Type B pancreatic cell (in vitro differentiated cells): ENCODE measurements at regions not wholly inside any gene's neighbourhood (a gene's known extent, or its start where the extent isn't known, plus 50 kb on each side); places are given as distances from the start of the nearest gene placed in this dataset.
A peak's percentile ranks its signal among the peaks of the same experiment; 100 is the strongest.

Experiments
- DNase-seq: peaks from one replicate; pipeline ENCODE4 v3.0.0; 2021; ENCODE audit warnings: mixed read lengths; ENCODE audit not compliant: unreplicated experiment; ENCODE audit errors: extremely low spot score
- H3K27ac Mint-ChIP-seq: 2 replicates; pipeline ENCODE4 v1.8.0; 2021; ENCODE audit warnings: mild to moderate bottlenecking, mixed read lengths
- H3K27me3 Mint-ChIP-seq: 2 replicates; pipeline ENCODE4 v1.8.0; 2021; ENCODE audit warnings: mixed read lengths
- H3K36me3 Mint-ChIP-seq: 2 replicates; pipeline ENCODE4 v1.8.0; 2021; ENCODE audit warnings: mixed read lengths
- H3K4me1 Mint-ChIP-seq: one replicate; pipeline ENCODE4 v1.8.0; 2021; ENCODE audit warnings: mixed read lengths; ENCODE audit not compliant: unreplicated experiment
- H3K4me3 Mint-ChIP-seq: 2 replicates; pipeline ENCODE4 v1.8.0; 2021; ENCODE audit warnings: mild to moderate bottlenecking, mixed read lengths
- H3K9me3 Mint-ChIP-seq: 2 replicates; pipeline ENCODE4 v1.8.0; 2021; ENCODE audit warnings: mixed read lengths
- TF ChIP-seq, protein P1 (sequence below): fragments of 200-600 bp; sonication (generic); conservative IDR thresholded peaks from 2 replicates; pipeline ENCODE4 v1.5.0; 2021; ENCODE audit warnings: antibody characterized with exemption, mild to moderate bottlenecking

DNA sequence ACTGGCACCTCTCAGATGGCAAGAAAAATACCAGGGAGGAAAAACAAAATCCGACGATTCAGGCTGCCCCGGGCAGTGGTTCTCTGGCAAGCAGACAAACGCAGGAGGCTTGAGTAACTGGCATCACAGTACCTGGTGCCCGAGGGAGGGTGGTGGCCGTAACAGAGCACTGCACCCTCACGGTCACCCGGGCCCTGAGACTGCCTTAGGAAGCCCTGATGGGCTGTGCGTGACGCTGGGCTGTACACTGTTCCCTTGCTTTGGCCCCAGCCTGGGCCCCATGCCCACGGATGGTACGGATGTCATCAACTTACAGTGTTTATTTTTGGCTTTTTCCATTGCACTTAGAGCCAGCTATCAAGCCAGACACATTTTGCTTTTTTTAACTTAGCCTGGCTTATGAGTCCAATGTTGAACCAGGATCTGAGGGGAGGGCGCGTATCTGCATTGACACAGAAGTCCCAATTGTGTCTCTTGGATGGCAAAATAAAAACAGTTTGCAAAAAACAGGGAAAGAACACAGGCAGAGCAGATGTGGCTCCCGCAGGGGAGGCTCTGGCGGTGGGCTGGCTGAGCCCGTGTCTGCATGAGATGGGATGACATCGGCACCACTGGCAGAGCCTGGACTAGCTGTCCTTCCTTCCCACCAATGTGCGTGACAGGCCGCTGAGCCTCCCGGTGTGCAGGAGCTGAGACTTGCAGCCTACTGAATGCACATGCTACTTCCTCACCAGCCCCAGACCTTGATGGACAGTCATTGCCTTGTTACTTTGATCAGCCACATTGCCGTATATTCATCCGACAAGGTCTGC is 287.7 kb downstream of the FOXL1 start:
- H3K9me3 Mint-ChIP-seq, result no peaks in the 10 kb centered on the region
- DNase-seq, result no peak
- TF ChIP-seq, protein P1, sequence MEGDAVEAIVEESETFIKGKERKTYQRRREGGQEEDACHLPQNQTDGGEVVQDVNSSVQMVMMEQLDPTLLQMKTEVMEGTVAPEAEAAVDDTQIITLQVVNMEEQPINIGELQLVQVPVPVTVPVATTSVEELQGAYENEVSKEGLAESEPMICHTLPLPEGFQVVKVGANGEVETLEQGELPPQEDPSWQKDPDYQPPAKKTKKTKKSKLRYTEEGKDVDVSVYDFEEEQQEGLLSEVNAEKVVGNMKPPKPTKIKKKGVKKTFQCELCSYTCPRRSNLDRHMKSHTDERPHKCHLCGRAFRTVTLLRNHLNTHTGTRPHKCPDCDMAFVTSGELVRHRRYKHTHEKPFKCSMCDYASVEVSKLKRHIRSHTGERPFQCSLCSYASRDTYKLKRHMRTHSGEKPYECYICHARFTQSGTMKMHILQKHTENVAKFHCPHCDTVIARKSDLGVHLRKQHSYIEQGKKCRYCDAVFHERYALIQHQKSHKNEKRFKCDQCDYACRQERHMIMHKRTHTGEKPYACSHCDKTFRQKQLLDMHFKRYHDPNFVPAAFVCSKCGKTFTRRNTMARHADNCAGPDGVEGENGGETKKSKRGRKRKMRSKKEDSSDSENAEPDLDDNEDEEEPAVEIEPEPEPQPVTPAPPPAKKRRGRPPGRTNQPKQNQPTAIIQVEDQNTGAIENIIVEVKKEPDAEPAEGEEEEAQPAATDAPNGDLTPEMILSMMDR, result no peak
- H3K4me1 Mint-ChIP-seq, result peaks cover 30% of the 10 kb centered on the region
- no peak overlapping the region for H3K27ac Mint-ChIP-seq
- no peak overlapping the region for H3K4me3 Mint-ChIP-seq
- H3K27me3 Mint-ChIP-seq, result peaks cover 27% of the 10 kb centered on the region
- no peaks in the 10 kb centered on the region for H3K36me3 Mint-ChIP-seq

DNA sequence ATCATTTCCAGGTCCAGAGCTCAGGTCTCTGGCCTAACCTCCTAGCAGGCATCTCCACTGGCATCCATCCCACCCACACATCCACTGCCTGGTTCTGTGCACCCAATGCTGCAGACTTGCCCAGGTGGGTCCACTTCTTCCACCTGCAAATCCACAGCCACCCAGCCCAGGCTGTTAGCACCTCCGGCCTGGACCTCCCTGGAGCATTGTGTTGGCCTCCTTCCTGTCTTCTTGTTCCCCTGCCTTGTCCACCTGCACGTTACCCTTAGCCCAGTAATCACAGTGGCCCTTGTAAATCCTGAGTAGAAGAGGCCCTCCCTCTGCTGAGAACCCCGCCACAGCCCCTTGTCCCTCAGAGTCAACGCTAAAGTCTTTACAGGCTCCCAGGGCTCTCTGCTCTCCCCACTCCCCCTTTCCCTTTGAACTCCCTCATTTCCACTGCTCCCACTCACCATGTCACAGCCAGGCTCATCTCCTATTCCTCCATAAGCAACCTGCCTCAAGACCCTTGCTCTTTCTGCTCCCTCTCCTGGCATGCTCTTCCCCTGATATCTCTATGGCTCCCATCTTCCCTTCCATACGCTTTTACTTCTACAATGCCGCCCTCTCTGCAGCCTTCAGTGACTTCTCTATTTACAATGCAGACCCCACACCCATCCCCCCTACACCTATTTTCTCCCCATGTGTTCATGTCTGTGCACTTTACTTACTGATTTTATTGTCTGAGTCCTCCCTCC is 288.8 kb downstream of the FOXL1 start:
- Mint-ChIP-seq H3K4me1 (peaks cover 30% of the 10 kb centered on the region), H3K36me3 (no peaks in the 10 kb centered on the region), H3K4me3 (no peak overlapping the region), H3K9me3 (no peaks in the 10 kb centered on the region), H3K27me3 (peaks cover 31% of the 10 kb centered on the region), H3K27ac (no peak overlapping the region)
- no peak for DNase-seq
- TF ChIP-seq, protein P1, result no peak

DNA sequence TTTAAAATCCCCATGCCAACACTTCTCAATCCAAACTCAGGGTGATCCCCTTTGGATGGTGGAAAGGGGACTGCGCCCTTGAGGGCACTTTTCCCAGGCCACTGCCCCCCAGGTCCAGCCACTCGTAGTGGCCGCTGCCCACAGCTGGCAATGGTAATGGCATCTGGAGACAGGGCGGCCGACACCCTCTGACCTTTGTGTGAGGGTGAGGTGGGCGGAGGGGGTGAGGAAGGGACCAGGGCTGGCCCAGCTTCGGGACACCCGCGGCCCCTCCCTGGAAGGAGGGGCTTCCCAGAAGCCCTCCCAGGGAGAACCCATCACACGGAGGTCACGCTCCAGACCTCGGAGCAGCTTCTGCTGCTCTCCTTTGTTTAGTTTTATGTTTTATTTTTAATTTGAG is 289.7 kb downstream of the FOXL1 start:
- peaks cover 4% of the 10 kb centered on the region for H3K36me3 Mint-ChIP-seq
- H3K4me3 Mint-ChIP-seq, result no peak overlapping the region
- no peaks in the 10 kb centered on the region for H3K9me3 Mint-ChIP-seq
- peak overlapping the region; percentile 18 for H3K27ac Mint-ChIP-seq
- DNase-seq, result no peak
- H3K27me3 Mint-ChIP-seq, result peaks cover 31% of the 10 kb centered on the region
- TF ChIP-seq, protein P1, result no peak
- peaks cover 33% of the 10 kb centered on the region for H3K4me1 Mint-ChIP-seq

DNA sequence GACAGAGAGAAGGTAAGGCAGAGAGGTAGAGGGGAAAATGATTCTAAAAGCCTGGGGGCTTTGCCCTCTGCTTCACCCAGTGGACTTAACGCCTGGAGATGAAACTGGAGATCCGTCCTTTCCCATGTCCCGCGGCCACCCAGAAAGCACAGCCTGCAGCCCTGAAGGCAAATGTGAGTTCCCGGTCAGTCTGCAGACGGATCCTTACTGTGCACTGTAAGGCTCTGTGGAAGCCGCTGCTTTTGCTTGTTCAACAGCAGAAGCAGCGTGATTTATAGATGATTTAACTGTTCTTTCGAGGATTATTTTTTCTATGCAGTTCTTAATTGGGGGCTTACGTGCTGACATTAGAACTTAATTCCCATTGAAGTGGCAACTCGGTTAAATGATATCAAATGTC is 290.4 kb downstream of the FOXL1 start:
- peak overlapping the region; percentile 44 for H3K4me3 Mint-ChIP-seq
- peaks cover 33% of the 10 kb centered on the region for H3K4me1 Mint-ChIP-seq
- no peak for DNase-seq
- no peaks in the 10 kb centered on the region for H3K9me3 Mint-ChIP-seq
- H3K27me3 Mint-ChIP-seq, result peaks cover 31% of the 10 kb centered on the region
- peak overlapping the region; percentile 18 for H3K27ac Mint-ChIP-seq
- TF ChIP-seq, protein P1, result no peak
- H3K36me3 Mint-ChIP-seq, result peaks cover 4% of the 10 kb centered on the region

DNA sequence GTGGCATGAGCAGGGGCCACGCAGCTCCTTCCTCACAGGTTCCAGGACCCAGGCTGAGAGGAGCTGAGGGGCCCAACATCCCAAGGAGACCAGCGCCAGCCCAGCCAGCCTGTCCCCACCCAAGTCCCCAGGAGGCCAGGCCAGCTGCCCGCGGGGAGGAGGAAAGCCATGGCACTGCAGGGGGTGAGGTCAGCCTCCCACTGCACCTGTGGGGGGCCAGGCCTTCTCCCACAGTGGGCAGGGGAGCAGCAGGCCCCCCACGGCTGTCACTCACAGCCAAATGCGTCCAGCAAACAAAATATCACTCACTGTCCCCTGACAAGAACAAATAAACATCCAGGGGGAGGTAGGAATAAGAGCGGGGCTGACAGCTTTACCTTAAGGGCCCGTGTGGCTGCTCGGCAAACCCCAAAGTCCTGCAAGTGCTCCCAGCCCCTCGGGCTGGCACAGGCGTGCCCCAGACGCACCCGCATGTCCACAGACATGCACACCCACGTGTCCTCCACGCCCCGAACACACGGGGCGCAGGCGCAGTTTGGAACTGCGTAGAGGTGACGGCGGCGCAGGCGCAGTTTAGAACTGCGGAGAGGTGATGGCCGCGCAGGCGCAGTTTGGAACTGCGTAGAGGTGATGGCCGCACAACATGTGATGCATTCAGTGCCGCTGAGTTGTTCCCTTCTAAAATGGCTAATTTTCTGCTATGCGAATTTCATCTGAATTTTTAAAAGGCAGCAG is 291.1 kb downstream of the FOXL1 start:
- peaks cover 33% of the 10 kb centered on the region for H3K4me1 Mint-ChIP-seq
- TF ChIP-seq, protein P1, result no peak
- peaks cover 34% of the 10 kb centered on the region for H3K27me3 Mint-ChIP-seq
- peaks cover 4% of the 10 kb centered on the region for H3K36me3 Mint-ChIP-seq
- H3K9me3 Mint-ChIP-seq, result no peaks in the 10 kb centered on the region
- H3K27ac Mint-ChIP-seq, result no peak overlapping the region
- H3K4me3 Mint-ChIP-seq, result no peak overlapping the region
- no peak for DNase-seq
